Gastrocnemius medialis (tissue), 4 donors: ENCODE measurements at regions not wholly inside any gene's neighbourhood (a gene's known extent, or its start where the extent isn't known, plus 50 kb on each side); places are given as distances from the start of the nearest gene placed in this dataset.

Experiments
- ATAC-seq, 2 donors: fragments of 150-250 bp; one replicate each; pipeline ENCODE4 v1.9.1; 2016
- DNase-seq, 2 donors: peaks; one replicate each; pipeline ENCODE4 v3.0.0-alpha.2; 2019
- H3K27ac ChIP-seq, 4 donors: fragments of 200-600 bp; sonication (generic); 1 replicate in 1 of 4; 2 replicates in 3 of 4; pipeline ENCODE4 v1.5.1; 2016 to 2018; ENCODE audit warnings: mild to moderate bottlenecking in 2 of 4, moderate library complexity in 1 of 4
- H3K27me3 ChIP-seq, 3 donors: fragments of 200-600 bp; sonication (generic) in 2 of 3; 1 replicate in 1 of 3; 2 replicates in 2 of 3; pipeline versions ENCODE4 v1.5.1 to v1.6.0; 2016 to 2019; ENCODE audit warnings: mild to moderate bottlenecking in 1 of 3, moderate library complexity in 1 of 3
- H3K36me3 ChIP-seq, 2 donors: fragments of 200-600 bp; sonication (generic) in 1 of 2; one replicate each; pipeline ENCODE4 v1.5.1; 2017 to 2018
- H3K4me1 ChIP-seq, 2 donors: fragments of 200-600 bp; sonication (generic) in 1 of 2; one replicate each; pipeline ENCODE4 v1.5.1; 2016 to 2017; ENCODE audit warnings: mild to moderate bottlenecking in 2 of 2
- H3K4me3 ChIP-seq, 4 donors: fragments of 200-600 bp; sonication (generic) in 3 of 4; 1 replicate in 1 of 4; 2 replicates in 3 of 4; pipeline ENCODE4 v1.5.1; 2016 to 2019; ENCODE audit warnings: mild to moderate bottlenecking in 2 of 4
- H3K9me3 ChIP-seq, 3 donors: fragments of 200-600 bp; sonication (generic) in 2 of 3; 1 replicate in 1 of 3; 2 replicates in 2 of 3; pipeline ENCODE4 v1.5.1; 2016 to 2019
- CTCF ChIP-seq, 5 experiments: fragments of 450-650 bp in 3 of 5; fragments of 200-600 bp in 2 of 5; sonication (generic) in 2 of 5; IDR thresholded peaks in 4 of 5; conservative IDR thresholded peaks in 1 of 5; 1 replicate in 4 of 5; 2 replicates in 1 of 5; pipeline ENCODE4 v1.5.1; 2016 to 2019; ENCODE audit warnings: antibody characterized with exemption in 5 of 5, mild to moderate bottlenecking in 3 of 5, moderate library complexity in 3 of 5
- POLR2A ChIP-seq, 2 donors: fragments of 450-650 bp; IDR thresholded peaks; one replicate each; pipeline ENCODE4 v1.6.1; 2017; ENCODE audit warnings: antibody characterized with exemption in 2 of 2, mild to moderate bottlenecking in 2 of 2, moderate library complexity in 2 of 2
- in situ Hi-C, 4 donors: fragments of 200-750 bp; cut with MboI; loops; one replicate each; pipeline versions ENCODE4 v1.15.0 to v1.8.0; 2017; ENCODE audit warnings: low sequenced_read_pairs in 4 of 4
- intact Hi-C: fragments of 100-400 bp; cut with DNase I; formaldehyde crosslinking; loops from one replicate; pipeline ENCODE4 v1.15.1; 2023; ENCODE audit warnings: low total_unique reads

DNA sequence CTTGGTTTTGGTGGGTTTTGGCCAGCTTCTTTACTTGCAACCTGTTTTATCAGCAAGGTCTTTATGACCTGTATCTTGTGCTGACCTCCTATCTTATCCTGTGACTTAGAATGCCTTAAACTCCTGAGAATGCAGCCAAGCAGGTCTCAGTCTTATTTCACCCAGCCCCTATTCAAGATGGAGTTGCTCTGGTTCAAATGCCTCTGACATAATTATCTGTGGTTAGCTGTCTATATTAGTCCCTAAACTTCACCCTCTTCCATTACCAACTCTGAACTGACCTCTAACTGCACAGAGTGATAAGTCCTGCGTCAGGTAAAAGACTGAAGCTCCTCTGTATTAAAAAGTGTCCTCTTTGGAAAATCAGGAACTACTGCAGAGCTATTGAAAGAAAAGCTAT lies 61.9 kb upstream of the CD96 start:
- Histone ChIP-seq H3K9me3 (no peaks in the 10 kb centered on the region), H3K4me3 (no peak overlapping the region), H3K36me3 (no peaks in the 10 kb centered on the region), H3K27me3 (no peaks in the 10 kb centered on the region), H3K4me1 (no peaks in the 10 kb centered on the region), H3K27ac (no peak overlapping the region)
- TF ChIP-seq POLR2A (IDR thresholded peaks at IDR 0.05) (no peak), CTCF (IDR thresholded peaks at IDR 0.05 in 4 of 5, conservative IDR thresholded peaks at IDR 0.05 in 1 of 5) (no peak)
- intact Hi-C loops (no loop called here), in situ Hi-C loops (no loop called here)
- ATAC-seq (no peak), DNase-seq (no peak)

DNA sequence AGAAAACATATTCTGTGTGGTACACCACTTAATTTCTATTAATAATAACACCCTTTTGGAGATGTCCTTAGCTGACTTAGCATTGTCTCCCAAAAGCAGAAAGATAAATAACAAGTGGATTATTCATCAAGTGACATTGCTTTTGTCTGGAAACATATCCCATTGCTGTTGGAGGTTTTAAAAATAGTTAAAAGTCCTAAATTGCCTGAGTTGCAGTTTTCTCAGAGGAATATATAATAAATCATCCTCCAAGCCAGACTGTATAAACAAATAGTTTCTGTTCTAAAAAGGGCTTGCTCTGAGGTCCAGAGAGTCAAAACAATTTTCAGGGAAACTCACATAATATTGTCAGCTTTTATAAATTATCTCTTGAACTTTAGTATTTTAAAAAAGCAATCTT lies 60.4 kb upstream of the CD96 start:
- no peaks in the 10 kb centered on the region for H3K36me3 ChIP-seq
- no peaks in the 10 kb centered on the region for H3K27me3 ChIP-seq
- no peaks in the 10 kb centered on the region for H3K9me3 ChIP-seq
- H3K4me1 ChIP-seq, result no peaks in the 10 kb centered on the region
- in situ Hi-C loops, result no loop called here
- intact Hi-C loops, result no loop called here
- DNase-seq (no peak), ATAC-seq (no peak)
- no peak overlapping the region for H3K27ac ChIP-seq
- TF ChIP-seq POLR2A (IDR thresholded peaks at IDR 0.05) (no peak), CTCF (IDR thresholded peaks at IDR 0.05 in 4 of 5, conservative IDR thresholded peaks at IDR 0.05 in 1 of 5) (no peak)
- no peak overlapping the region for H3K4me3 ChIP-seq

DNA sequence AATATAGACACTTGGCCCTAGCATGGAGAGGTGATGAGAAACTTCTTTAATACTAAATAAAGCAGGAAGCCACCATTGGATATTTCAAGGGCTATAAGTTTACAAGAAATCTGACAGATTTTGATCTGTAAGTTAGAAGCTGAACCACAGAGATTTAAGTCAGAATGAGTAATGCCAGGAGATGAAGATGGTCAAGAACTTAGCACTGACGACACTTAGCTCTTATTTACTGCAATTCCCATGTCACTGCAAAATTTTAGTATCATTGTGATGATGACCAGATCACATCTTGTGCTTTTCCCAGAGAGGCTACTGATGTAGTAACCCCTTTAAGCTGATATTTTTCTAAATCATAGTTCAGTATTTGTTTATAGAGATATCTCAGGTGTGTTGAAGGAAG lies 59.4 kb upstream of the CD96 start:
- H3K4me1 ChIP-seq, result no peaks in the 10 kb centered on the region
- H3K4me3 ChIP-seq, result no peak overlapping the region
- no peak overlapping the region for H3K27ac ChIP-seq
- DNase-seq (no peak), ATAC-seq (no peak)
- no peaks in the 10 kb centered on the region for H3K27me3 ChIP-seq
- in situ Hi-C loops, result no loop called here
- intact Hi-C loops, result no loop called here
- no peaks in the 10 kb centered on the region for H3K9me3 ChIP-seq
- TF ChIP-seq POLR2A (IDR thresholded peaks at IDR 0.05) (no peak), CTCF (IDR thresholded peaks at IDR 0.05 in 4 of 5, conservative IDR thresholded peaks at IDR 0.05 in 1 of 5) (no peak)
- H3K36me3 ChIP-seq, result no peaks in the 10 kb centered on the region

DNA sequence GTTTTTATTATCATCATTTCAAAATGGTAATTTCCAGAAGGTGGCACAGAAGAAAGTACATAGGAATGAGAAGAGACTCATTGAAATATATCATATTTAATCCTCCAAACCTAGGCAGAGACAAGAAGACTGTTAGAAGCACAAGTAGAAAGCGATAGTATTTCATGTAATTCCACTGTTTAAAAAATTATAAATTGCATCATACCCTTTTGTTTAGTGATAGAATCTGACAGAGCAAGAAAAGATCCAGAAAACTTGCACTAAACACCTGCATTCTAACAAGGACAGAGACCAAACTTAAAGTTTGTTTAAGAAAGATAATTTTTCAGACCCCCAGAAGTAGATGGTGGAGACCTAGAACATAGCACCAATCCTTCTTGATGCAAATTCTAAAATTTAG lies 56.9 kb upstream of the CD96 start:
- intact Hi-C loops, result no loop called here
- TF ChIP-seq POLR2A (IDR thresholded peaks at IDR 0.05) (no peak), CTCF (IDR thresholded peaks at IDR 0.05 in 4 of 5, conservative IDR thresholded peaks at IDR 0.05 in 1 of 5) (no peak)
- Histone ChIP-seq H3K27ac (no peak overlapping the region), H3K36me3 (no peaks in the 10 kb centered on the region), H3K9me3 (no peaks in the 10 kb centered on the region), H3K4me3 (no peak overlapping the region), H3K27me3 (no peaks in the 10 kb centered on the region), H3K4me1 (no peaks in the 10 kb centered on the region)
- in situ Hi-C loops, result no loop called here
- DNase-seq, result no peak
- ATAC-seq, result no peak
